ENCODE measurements at regions not wholly inside any gene's neighbourhood (a gene's known extent, or its start where the extent isn't known, plus 50 kb on each side); places are given as distances from the start of the nearest gene placed in this dataset.

DNA sequence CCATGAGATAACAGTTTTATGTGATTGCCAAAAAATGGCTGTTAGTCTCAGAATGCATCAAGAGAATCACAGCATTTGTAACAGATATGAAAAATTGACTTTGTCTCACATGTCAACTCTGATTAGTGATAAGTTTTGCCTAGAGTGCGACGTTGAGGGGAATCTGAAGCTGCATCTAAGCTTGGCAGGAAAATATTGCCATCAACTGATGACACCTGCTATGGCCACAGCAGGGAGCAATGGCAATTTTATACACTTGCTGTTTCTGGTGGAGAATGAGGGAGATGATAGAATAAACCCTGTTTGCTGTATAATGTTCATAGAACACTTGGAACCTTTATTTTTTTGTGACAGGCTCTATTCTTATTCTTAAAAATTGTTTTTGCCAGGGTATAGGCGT, 205.4 kb upstream of the GNPDA2 start:
- H3K36me3 ChIP-seq (ENCODE audit: control insufficient read depth, low read length): no peaks in the 10 kb centered on the region
- H3K4me2 ChIP-seq (ENCODE audit: low read length): no peak overlapping the region
- no peaks in the 10 kb centered on the region for H3F3A ChIP-seq (ENCODE audit: control insufficient read depth, insufficient read depth)
- H3K27me3 ChIP-seq (ENCODE audit: control insufficient read depth, low read length): no peaks in the 10 kb centered on the region
- no peaks in the 10 kb centered on the region for H3K79me2 ChIP-seq (ENCODE audit: control insufficient read depth, low read length)
- H3K4me3 ChIP-seq (ENCODE audit: low read length): no peak overlapping the region
- H3K4me1 ChIP-seq (ENCODE audit: control insufficient read depth, low read length): no peaks in the 10 kb centered on the region
- no peaks in the 10 kb centered on the region for H4K20me1 ChIP-seq (ENCODE audit: control insufficient read depth, insufficient read depth, low read depth, low read length)
- H3K9me3 ChIP-seq (ENCODE audit: control insufficient read depth, insufficient read depth, low read length): no peaks in the 10 kb centered on the region
- no peaks in the 10 kb centered on the region for H3K9me2 ChIP-seq (replicated peaks; ENCODE audit: control insufficient read depth, low read length)
- no peak overlapping the region for H3K27ac ChIP-seq (ENCODE audit: low read depth, low read length)
- TF ChIP-seq, protein P1, sequence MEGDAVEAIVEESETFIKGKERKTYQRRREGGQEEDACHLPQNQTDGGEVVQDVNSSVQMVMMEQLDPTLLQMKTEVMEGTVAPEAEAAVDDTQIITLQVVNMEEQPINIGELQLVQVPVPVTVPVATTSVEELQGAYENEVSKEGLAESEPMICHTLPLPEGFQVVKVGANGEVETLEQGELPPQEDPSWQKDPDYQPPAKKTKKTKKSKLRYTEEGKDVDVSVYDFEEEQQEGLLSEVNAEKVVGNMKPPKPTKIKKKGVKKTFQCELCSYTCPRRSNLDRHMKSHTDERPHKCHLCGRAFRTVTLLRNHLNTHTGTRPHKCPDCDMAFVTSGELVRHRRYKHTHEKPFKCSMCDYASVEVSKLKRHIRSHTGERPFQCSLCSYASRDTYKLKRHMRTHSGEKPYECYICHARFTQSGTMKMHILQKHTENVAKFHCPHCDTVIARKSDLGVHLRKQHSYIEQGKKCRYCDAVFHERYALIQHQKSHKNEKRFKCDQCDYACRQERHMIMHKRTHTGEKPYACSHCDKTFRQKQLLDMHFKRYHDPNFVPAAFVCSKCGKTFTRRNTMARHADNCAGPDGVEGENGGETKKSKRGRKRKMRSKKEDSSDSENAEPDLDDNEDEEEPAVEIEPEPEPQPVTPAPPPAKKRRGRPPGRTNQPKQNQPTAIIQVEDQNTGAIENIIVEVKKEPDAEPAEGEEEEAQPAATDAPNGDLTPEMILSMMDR (IDR thresholded peaks at IDR 0.05; ENCODE audit: low read depth, low read length, poor library complexity, severe bottlenecking): no peak
- TF ChIP-seq EZH2phosphoT487 (IDR thresholded peaks at IDR 0.05; ENCODE audit: borderline replicate concordance, low read length): no peak

DNA sequence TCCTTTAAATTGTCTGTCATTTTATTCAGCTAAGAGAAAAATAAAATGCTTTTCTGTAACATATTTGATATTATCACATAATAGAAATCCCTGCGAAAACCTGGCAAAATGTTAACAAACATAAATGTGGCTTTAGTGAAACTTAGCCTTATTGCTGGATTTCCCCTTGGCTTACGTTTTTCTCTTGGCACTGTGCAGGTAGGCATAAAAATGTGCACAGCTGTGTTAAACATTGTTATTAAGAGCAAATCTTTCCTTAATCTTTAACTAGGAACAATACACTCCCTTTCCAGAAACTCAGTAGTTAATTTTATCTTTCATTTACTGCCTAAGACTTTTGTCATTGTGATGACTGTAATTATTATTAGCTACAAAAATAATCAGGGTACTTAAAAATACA, 202.4 kb upstream of the GNPDA2 start:
- no peaks in the 10 kb centered on the region for H3K27me3 ChIP-seq (ENCODE audit: control insufficient read depth, low read length)
- no peaks in the 10 kb centered on the region for H3K9me2 ChIP-seq (replicated peaks; ENCODE audit: control insufficient read depth, low read length)
- no peak overlapping the region for H3K4me3 ChIP-seq (ENCODE audit: low read length)
- H3K4me2 ChIP-seq (ENCODE audit: low read length): no peak overlapping the region
- no peaks in the 10 kb centered on the region for H3F3A ChIP-seq (ENCODE audit: control insufficient read depth, insufficient read depth)
- TF ChIP-seq EZH2phosphoT487 (IDR thresholded peaks at IDR 0.05; ENCODE audit: borderline replicate concordance, low read length): no peak
- TF ChIP-seq, protein P1 (IDR thresholded peaks at IDR 0.05; ENCODE audit: low read depth, low read length, poor library complexity, severe bottlenecking): no peak
- H3K36me3 ChIP-seq (ENCODE audit: control insufficient read depth, low read length): no peaks in the 10 kb centered on the region
- H3K27ac ChIP-seq (ENCODE audit: low read depth, low read length): no peak overlapping the region
- no peaks in the 10 kb centered on the region for H3K79me2 ChIP-seq (ENCODE audit: control insufficient read depth, low read length)
- no peaks in the 10 kb centered on the region for H3K9me3 ChIP-seq (ENCODE audit: control insufficient read depth, insufficient read depth, low read length)
- H4K20me1 ChIP-seq (ENCODE audit: control insufficient read depth, insufficient read depth, low read depth, low read length): no peaks in the 10 kb centered on the region
- no peaks in the 10 kb centered on the region for H3K4me1 ChIP-seq (ENCODE audit: control insufficient read depth, low read length)

GRCh38 chr4:44927399-44928380, 201.3 kb upstream of the GNPDA2 start:
- Histone ChIP-seq H3K4me2 (ENCODE audit: low read length) (no peak overlapping the region), H3K4me1 (ENCODE audit: control insufficient read depth, low read length) (no peaks in the 10 kb centered on the region), H3K36me3 (ENCODE audit: control insufficient read depth, low read length) (no peaks in the 10 kb centered on the region), H3F3A (ENCODE audit: control insufficient read depth, insufficient read depth) (no peaks in the 10 kb centered on the region), H3K27ac (ENCODE audit: low read depth, low read length) (no peak overlapping the region), H3K9me3 (ENCODE audit: control insufficient read depth, insufficient read depth, low read length) (no peaks in the 10 kb centered on the region), H4K20me1 (ENCODE audit: control insufficient read depth, insufficient read depth, low read depth, low read length) (no peaks in the 10 kb centered on the region), H3K9me2 (replicated peaks; ENCODE audit: control insufficient read depth, low read length) (no peaks in the 10 kb centered on the region), H3K79me2 (ENCODE audit: control insufficient read depth, low read length) (no peaks in the 10 kb centered on the region), H3K27me3 (ENCODE audit: control insufficient read depth, low read length) (no peaks in the 10 kb centered on the region), H3K4me3 (ENCODE audit: low read length) (no peak overlapping the region)
- TF ChIP-seq, protein P1 (IDR thresholded peaks at IDR 0.05; ENCODE audit: low read depth, low read length, poor library complexity, severe bottlenecking): peak; percentile 34
- no peak for TF ChIP-seq EZH2phosphoT487 (IDR thresholded peaks at IDR 0.05; ENCODE audit: borderline replicate concordance, low read length)

All from DOHH2 (cell line).